Adrenal gland (tissue), 9 donors: ENCODE measurements at regions not wholly inside any gene's neighbourhood (a gene's known extent, or its start where the extent isn't known, plus 50 kb on each side); places are given as distances from the start of the nearest gene placed in this dataset.
"Not testable (repeated sequence)": the region's sequence is repeated elsewhere in the genome, so short reads cannot be mapped to it uniquely, and the experiment has no call there.

Experiments
- DNase-seq, 7 donors: peaks; one replicate each; pipeline ENCODE4 v3.0.0-alpha.2; 2019 to 2020
- H3K27ac ChIP-seq, 5 donors: fragments of 200-600 bp; sonication (generic) in 4 of 5; 1 replicate in 3 of 5; 2 replicates in 2 of 5; pipeline versions ENCODE4 v1.5.1 to v1.8.0; 2016 to 2020; ENCODE audit warnings: mild to moderate bottlenecking in 1 of 5
- H3K27me3 ChIP-seq: fragments of 200-600 bp; 2 replicates; pipeline ENCODE4 v1.8.0; 2021
- H3K36me3 ChIP-seq, 2 donors: fragments of 200-600 bp; replicated peaks in 1 of 2; 1 replicate in 1 of 2; 2 replicates in 1 of 2; pipeline versions ENCODE4 v1.5.1 to v1.8.0; 2018 to 2022
- H3K4me1 ChIP-seq, 2 donors: fragments of 200-600 bp; replicated peaks in 1 of 2; 1 replicate in 1 of 2; 2 replicates in 1 of 2; pipeline versions ENCODE4 v1.5.1 to v1.8.0; 2018 to 2021
- H3K4me3 ChIP-seq, 4 donors: fragments of 200-600 bp; sonication (generic) in 3 of 4; one replicate each; pipeline ENCODE4 v1.5.1; 2016 to 2018
- H3K9me3 ChIP-seq, 3 donors: fragments of 200-600 bp; sonication (generic) in 1 of 3; replicated peaks in 1 of 3; 1 replicate in 2 of 3; 2 replicates in 1 of 3; pipeline versions ENCODE4 v1.5.1 to v1.8.0; 2016 to 2021
- POLR2A ChIP-seq, 2 donors: fragments of 450-650 bp; IDR thresholded peaks; one replicate each; pipeline ENCODE4 v1.6.1; 2017; ENCODE audit warnings: antibody characterized with exemption in 2 of 2, mild to moderate bottlenecking in 2 of 2, moderate library complexity in 1 of 2
- WGBS, 4 donors: extraction: QIAGEN DNeasy Blood & Tissue Kit in 2 of 4; methylation state at CpG; one replicate each; pipeline versions ENCODE4 v1.1.5 to v1.1.7; 2013 to 2017; 5-methylcytosine and 5-hydroxymethylcytosine counted together
- intact Hi-C, 2 donors: fragments of 100-400 bp; cut with DNase I; formaldehyde crosslinking; loops; one replicate each; pipeline versions ENCODE4 v1.14.1 to v1.15.0; 2022 to 2023
- TF ChIP-seq, protein P1 (sequence below), 6 experiments: fragments of 450-650 bp in 4 of 6; fragments of 200-600 bp in 2 of 6; sonication (generic) in 1 of 6; IDR thresholded peaks; 1 replicate in 5 of 6; 2 replicates in 1 of 6; pipeline versions ENCODE4 v1.5.1 to v1.8.0; 2016 to 2021; ENCODE audit warnings: antibody characterized with exemption in 6 of 6, mild to moderate bottlenecking in 2 of 6, moderate library complexity in 1 of 6
- donor health status: healthy with polysubstance abuse.
- donor health status: Bipolar disorder and iron deficiency.
- donor health status: DM: yes; HTN: yes; CAD: no.
- donor health status: DM: no; HTN: no; CAD: no.
- donor health status: DM: no; HTN: no; CAD: no.

DNA sequence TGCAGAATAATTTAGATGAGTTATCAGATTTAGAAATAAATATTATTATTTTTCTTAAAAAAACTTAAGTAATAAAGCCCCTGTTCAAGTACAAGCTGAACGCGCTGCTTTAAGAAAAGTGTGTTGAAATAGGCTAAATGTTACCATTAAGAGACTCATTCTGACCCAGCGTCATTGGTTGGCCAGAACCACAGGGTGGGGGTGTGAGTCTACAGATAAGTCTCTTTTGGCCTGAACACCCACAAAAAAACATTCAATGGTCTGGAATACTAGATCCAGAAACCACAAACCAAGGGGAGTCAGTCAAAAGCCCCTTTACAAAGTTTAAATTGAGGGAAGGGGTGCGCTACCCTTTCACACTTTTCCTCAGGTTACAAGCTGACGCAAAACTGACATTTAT lies 776.1 kb downstream of the KCNJ2 start:
- Histone ChIP-seq H3K27me3 (no peaks in the 10 kb centered on the region), H3K4me1 (no peaks in the 10 kb centered on the region), H3K36me3 (no peaks in the 10 kb centered on the region), H3K9me3 (no peaks in the 10 kb centered on the region), H3K4me3 (no peak overlapping the region), H3K27ac (no peak overlapping the region)
- TF ChIP-seq, protein P1, sequence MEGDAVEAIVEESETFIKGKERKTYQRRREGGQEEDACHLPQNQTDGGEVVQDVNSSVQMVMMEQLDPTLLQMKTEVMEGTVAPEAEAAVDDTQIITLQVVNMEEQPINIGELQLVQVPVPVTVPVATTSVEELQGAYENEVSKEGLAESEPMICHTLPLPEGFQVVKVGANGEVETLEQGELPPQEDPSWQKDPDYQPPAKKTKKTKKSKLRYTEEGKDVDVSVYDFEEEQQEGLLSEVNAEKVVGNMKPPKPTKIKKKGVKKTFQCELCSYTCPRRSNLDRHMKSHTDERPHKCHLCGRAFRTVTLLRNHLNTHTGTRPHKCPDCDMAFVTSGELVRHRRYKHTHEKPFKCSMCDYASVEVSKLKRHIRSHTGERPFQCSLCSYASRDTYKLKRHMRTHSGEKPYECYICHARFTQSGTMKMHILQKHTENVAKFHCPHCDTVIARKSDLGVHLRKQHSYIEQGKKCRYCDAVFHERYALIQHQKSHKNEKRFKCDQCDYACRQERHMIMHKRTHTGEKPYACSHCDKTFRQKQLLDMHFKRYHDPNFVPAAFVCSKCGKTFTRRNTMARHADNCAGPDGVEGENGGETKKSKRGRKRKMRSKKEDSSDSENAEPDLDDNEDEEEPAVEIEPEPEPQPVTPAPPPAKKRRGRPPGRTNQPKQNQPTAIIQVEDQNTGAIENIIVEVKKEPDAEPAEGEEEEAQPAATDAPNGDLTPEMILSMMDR (IDR thresholded peaks at IDR 0.05), result no peak
- TF ChIP-seq POLR2A (IDR thresholded peaks at IDR 0.05), result no peak
- DNase-seq, result no peak
- intact Hi-C loops, result no loop called here
- 76 to 92% (median 87%) methylated on average over 5 of the region's 5 CpGs for WGBS, 4 donors

GRCh38 chr17:70947215-70947614 lies 777.9 kb downstream of the KCNJ2 start:
- no peaks in the 10 kb centered on the region for H3K9me3 ChIP-seq
- WGBS, 4 donors, result 84 to 88% (median 85%) methylated on average over 2 of the region's 2 CpGs
- TF ChIP-seq, protein P1 (IDR thresholded peaks at IDR 0.05), result no peak
- no peak for TF ChIP-seq POLR2A (IDR thresholded peaks at IDR 0.05)
- intact Hi-C loops, result no loop called here
- no peaks in the 10 kb centered on the region for H3K36me3 ChIP-seq
- H3K4me1 ChIP-seq, result no peaks in the 10 kb centered on the region
- no peak overlapping the region for H3K4me3 ChIP-seq
- DNase-seq, result no peak
- H3K27me3 ChIP-seq, result no peaks in the 10 kb centered on the region
- no peak overlapping the region for H3K27ac ChIP-seq

DNA sequence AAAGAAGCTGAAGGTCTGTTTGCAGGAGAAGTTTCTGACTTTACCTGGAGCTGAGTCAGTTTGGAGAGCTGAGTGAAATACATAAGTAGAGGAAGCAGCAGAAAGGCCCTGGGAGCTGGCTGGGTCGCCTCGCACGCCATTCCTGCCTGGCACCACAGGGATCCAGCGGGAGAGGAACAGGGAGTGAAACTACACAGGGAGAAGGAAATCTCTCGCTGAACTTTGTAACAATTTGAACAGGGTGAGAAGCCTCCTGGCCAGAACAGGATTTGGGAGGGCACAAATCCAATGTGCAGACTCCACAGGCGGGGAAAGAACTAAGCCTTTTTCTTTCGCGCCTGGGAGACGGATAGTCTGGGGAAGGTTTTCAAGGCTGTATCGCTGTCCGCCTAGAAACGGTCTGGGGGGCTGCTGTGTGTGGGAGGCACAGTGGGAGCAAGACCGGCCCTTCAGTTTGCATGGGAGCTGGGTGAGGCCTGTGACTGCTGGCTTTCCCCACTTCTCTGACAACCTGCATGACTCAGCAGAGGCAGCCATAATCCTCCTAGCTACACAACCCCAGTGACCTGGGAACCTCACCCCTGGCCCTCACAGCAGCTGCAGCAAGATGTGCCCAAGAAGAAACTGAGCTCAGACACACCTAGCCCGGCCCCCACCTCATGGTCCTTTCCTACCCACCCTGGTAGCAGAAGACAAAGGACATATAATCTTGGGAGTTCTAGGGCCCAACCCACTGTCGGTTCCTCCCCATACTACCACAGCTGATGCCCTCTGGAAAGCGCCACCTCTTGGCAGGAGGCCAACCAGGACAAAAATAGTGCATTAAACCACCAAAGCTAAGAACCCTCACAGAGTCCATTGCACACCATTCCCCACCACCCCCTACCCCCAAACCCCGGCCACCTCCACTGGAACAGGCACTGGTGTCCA lies 778.6 kb downstream of the KCNJ2 start:
- H3K4me1 ChIP-seq, result no peaks in the 10 kb centered on the region
- H3K36me3 ChIP-seq, result no peaks in the 10 kb centered on the region
- no peak for DNase-seq
- intact Hi-C loops, result no loop called here
- H3K27ac ChIP-seq, result no peak overlapping the region
- no peaks in the 10 kb centered on the region for H3K27me3 ChIP-seq
- H3K9me3 ChIP-seq, result no peaks in the 10 kb centered on the region
- TF ChIP-seq, protein P1 (IDR thresholded peaks at IDR 0.05), result no peak
- TF ChIP-seq POLR2A (IDR thresholded peaks at IDR 0.05), result no peak
- WGBS, 4 donors, result 89 to 93% (median 92%) methylated on average over 14 to 17 of the region's 17 CpGs
- no peak overlapping the region for H3K4me3 ChIP-seq

DNA sequence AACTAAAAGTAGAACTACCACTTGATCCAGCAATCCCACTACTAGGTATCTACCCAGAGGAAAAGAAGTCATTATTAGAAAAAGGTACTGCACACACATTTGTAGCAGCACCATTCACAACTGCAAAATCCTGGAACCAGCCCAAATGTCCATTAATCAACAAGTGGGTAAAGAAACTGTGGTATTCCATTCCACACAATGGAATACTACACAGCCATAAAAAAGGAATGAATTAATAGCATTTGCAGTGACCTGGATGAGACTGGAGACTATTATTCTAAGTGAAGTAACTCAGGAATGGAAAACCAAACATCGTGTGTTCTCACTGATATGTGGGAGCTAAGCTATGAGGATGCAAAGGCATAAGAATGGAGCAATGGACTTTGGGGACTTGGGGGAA lies 783.8 kb downstream of the KCNJ2 start:
- H3K27ac ChIP-seq, H3K36me3 ChIP-seq, DNase-seq, H3K27me3 ChIP-seq, H3K4me1 ChIP-seq, intact Hi-C loops, H3K4me3 ChIP-seq, H3K9me3 ChIP-seq: not testable (repeated sequence)
- WGBS, 4 donors, result 79 to 93% (median 90%) methylated on average over 1 of the region's 1 CpG

GRCh38 chr17:70955441-70955840 lies 786.1 kb downstream of the KCNJ2 start:
- Histone ChIP-seq H3K27me3 (no peaks in the 10 kb centered on the region), H3K4me1 (no peaks in the 10 kb centered on the region), H3K9me3 (no peaks in the 10 kb centered on the region), H3K27ac (no peak overlapping the region), H3K4me3 (no peak overlapping the region), H3K36me3 (no peaks in the 10 kb centered on the region)
- intact Hi-C loops, result no loop called here
- DNase-seq, result no peak
- TF ChIP-seq, protein P1 (IDR thresholded peaks at IDR 0.05), result no peak
- TF ChIP-seq POLR2A (IDR thresholded peaks at IDR 0.05), result no peak
- 66 to 75% (median 72%) methylated on average over 7 of the region's 7 CpGs for WGBS, 4 donors
